ENCODE measurements at regions not wholly inside any gene's neighbourhood (a gene's known extent, or its start where the extent isn't known, plus 50 kb on each side); places are given as distances from the start of the nearest gene placed in this dataset.

DNA sequence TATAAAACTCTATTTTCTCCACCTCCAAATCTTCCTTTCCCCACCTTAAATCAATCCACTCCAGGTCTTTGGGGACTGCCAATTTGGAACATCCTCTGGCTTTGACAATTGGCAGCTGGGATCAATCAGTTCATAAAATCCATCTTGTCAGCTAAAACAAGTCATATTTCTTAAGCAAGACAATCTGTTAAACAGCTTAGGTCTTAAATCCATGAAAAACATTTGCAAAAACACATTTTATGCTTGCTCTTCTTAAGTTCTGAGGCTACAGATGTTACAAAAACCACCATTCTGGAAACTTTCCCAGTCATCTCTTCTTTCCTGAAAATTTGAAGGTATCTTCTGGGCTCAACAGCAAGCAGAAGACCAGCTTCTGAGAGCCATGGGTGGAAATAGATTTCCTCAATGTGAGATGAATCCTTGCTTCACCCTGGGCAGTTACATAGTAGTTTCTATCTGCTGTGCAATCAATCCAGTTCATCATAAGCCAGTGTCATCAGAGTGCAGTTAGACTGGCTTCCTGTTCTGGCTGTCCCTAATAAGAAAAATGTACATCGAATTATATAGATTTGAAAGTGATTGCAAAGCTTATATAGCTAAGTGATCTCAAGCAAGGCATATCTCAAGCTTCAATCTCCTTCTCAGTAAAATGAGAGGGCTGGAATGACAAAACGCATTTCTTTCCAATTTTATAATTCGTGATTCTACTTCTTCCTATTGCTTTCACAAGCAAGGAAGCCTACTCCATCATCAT lies 402.7 kb upstream of the INTU start:
- TF ChIP-seq, protein P1, sequence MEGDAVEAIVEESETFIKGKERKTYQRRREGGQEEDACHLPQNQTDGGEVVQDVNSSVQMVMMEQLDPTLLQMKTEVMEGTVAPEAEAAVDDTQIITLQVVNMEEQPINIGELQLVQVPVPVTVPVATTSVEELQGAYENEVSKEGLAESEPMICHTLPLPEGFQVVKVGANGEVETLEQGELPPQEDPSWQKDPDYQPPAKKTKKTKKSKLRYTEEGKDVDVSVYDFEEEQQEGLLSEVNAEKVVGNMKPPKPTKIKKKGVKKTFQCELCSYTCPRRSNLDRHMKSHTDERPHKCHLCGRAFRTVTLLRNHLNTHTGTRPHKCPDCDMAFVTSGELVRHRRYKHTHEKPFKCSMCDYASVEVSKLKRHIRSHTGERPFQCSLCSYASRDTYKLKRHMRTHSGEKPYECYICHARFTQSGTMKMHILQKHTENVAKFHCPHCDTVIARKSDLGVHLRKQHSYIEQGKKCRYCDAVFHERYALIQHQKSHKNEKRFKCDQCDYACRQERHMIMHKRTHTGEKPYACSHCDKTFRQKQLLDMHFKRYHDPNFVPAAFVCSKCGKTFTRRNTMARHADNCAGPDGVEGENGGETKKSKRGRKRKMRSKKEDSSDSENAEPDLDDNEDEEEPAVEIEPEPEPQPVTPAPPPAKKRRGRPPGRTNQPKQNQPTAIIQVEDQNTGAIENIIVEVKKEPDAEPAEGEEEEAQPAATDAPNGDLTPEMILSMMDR (IDR thresholded peaks at IDR 0.05), result no peak
- TF ChIP-seq POLR2A (IDR thresholded peaks at IDR 0.05), result no peak

Data from lower leg skin (tissue), 3 donors.